GM21367 (cell line): ENCODE measurements at regions not wholly inside any gene's neighbourhood (a gene's known extent, or its start where the extent isn't known, plus 50 kb on each side); places are given as distances from the start of the nearest gene placed in this dataset.
"Not testable (repeated sequence)": the region's sequence is repeated elsewhere in the genome, so short reads cannot be mapped to it uniquely, and the experiment has no call there.

ENCODE experiments used
- ATAC-seq: cut with Tn5 transposase; IDR thresholded peaks from one replicate; pipeline ENCODE4 v1.9.1; 2021; ENCODE audit not compliant: unreplicated experiment

DNA sequence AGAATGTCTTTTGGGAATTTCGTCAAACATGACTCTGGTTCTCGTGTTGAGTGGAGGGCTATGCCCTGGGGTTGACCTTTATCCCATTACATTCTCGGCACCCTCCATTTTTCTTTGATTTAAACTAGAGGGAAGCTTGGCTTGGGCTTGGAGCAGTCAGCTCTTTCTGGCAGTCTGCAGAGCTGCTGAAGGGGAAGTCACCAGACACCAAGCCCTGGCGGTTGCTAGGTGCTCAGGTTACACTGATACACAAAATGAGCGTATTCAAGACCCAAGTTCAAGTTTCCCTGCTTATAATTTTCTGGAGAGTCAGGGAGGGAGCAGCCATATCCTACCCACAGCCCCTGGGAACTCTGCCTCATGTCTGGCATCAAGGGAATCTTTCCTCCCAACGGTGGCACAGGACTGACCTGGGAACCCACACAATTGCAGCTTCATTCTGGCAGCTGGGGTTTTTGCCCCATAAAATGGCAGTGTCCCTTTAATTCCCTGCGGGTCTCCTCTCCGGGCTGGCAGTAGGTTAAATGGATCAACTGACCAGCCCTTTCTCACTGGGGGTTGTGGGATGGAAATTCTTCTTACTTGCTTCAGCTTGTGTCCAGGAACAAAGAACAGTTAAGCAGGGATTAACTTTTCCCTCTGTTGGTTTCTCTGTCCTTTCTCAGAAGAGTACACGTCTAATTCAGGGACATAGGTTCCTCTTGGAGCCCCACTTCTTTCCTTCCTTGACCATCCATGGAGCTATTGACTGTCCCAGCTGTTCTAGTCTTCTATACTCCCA lies 110.0 kb upstream of the DLG1 start:
- ATAC-seq, result no peak

GRCh38 chr3:197407526-197407925 lies 109.1 kb upstream of the DLG1 start:
- no peak for ATAC-seq

DNA sequence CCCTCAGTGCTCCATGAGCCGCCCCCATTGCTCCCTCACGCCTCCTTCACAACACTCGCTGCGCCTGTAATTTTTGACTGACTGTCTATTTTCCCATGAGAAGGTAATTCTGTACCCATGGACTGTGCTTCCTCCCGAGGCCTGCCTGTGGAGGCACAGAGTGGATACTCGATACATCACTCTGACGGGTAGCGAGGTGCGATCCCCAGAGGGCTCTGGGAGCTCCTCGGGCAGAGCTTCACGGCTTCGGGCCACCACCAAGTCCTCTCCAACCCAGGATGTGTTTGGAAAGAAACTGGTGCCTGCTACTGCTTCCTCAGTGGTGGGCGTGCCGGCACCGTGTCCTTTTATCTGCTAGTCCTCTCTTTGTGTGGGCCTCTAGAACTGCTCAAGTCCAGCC lies 108.6 kb upstream of the DLG1 start:
- no peak for ATAC-seq

GRCh38 chr3:197406266-197406665 lies 107.9 kb upstream of the DLG1 start:
- ATAC-seq, result no peak

DNA sequence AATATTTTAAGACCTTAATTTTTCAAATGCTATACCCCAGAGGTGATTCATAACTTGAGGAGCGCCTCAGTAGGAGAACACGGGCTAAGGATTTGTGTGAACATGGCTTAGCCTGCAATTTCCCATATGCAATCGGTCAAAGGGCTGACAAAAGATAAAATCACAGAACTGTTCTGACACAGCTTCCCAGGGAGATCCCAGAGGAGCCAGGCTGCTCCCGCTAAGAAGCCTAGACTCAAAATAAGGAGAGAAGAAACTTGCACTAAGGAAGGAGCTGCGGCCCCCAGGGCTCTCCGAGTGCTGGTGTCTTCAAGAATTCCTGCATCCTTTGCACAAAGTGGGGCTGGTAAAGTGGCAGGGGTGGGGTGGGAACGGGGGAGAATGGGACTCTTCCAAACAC lies 106.3 kb upstream of the DLG1 start:
- no peak for ATAC-seq

GRCh38 chr3:197404030-197404429 lies 105.6 kb upstream of the DLG1 start:
- no peak for ATAC-seq

- ATAC-seq, result not testable (repeated sequence)
Observed at GRCh38 chr3:197402401-197402800, 104.0 kb upstream of the DLG1 start.

GRCh38 chr3:197399486-197399885 lies 101.1 kb upstream of the DLG1 start:
- ATAC-seq, result no peak

GRCh38 chr3:197398286-197398878 lies 100.0 kb upstream of the DLG1 start:
- no peak for ATAC-seq

DNA sequence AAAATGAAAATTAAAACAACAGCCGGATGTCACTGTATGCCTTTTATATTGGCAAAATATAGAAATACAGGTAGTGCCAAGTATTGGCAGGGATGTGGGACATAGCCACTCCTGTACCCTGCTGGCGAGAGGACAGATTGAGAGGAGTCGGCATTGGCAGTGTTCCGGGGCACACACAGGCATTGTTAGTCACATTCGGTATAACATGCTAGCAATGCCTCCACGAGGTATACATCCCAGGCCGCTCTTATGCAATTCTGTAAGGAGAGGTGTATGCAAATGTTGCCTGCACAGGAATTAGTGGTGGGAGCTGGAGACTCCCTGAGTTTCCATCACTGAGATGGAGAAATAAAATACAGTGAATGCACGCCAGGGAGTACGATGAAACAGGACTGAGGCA lies 99.4 kb upstream of the DLG1 start:
- no peak for ATAC-seq

DNA sequence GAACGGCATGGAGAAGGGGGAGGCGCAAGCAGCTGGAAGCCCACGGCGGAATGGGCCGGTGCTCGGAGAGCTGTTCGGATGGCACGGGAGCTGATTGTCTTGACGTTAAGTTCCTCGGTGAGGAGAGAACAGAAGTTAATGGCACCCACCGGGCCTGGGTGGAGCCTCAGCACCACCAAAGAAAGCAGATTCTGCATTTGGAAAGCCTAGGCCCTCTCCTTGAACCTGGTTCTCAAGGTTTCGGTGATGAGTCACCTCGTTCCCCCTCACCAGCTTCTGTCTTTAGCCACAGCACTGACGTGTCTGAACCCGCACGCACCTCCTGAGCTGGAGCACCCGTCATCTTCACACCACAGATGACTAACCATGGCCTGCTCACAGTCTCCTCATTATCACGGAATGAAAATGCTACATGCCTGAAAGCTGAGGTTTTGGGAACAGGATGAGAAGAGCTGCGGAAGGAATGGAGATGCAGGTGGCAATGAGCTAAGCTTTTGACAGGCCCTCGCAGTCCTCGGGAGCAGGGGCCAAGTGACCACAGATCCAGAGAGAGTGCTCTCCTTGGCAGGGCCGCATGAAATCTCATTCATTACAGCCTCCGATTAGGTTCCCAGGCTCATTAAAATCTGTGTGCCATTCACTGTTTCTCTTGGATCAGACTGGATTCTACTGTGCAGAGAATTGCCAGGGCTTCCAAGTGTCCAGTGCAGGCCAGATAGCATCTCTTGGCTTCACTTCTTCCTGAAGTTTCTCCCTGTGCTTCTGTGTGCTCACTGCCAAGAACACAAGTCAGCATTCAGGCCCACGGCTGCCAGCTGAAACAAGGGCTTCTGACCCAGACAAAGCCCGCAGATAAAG lies 96.3 kb upstream of the DLG1 start:
- no peak for ATAC-seq

DNA sequence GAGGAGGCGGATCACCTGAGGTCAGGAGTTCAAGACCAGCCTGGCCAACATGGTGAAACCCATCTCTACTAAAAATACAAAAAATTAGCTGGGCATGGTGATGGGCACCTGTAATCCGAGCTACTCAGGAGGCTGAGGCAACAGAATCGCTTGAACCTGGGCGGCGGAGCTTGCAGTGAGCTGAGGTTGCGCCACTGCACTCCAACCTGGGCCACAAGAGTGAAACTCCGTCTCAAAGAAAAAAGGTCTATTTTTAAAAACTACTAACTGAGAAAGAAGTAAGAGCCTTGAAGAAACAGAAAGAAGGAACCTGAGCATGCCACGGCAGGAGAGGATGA lies 95.7 kb upstream of the DLG1 start:
- not testable (repeated sequence) for ATAC-seq

- no peak for ATAC-seq
Observed at GRCh38 chr3:197393711-197394110, 95.3 kb upstream of the DLG1 start.

DNA sequence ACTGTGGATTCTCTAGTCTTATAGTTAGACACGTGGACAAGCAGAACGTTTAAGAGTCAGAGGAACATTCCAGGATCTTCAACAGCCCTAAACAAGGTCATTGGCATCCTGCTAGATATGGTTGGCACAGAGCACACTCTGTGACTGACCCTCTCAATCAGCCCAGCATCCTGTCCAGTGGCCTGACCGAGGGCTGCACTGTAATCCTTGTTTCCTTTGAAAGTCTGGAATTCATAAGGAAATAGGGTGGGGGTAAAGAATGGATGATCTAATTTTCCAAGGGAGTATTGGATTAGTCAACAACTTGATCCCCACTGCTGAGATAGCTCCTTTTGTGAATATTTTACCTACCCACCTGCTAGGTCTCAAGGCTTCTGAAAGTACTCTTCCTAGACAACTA lies 94.5 kb upstream of the DLG1 start:
- ATAC-seq, result no peak

GRCh38 chr3:197381371-197381770 lies 83.0 kb upstream of the DLG1 start:
- no peak for ATAC-seq

DNA sequence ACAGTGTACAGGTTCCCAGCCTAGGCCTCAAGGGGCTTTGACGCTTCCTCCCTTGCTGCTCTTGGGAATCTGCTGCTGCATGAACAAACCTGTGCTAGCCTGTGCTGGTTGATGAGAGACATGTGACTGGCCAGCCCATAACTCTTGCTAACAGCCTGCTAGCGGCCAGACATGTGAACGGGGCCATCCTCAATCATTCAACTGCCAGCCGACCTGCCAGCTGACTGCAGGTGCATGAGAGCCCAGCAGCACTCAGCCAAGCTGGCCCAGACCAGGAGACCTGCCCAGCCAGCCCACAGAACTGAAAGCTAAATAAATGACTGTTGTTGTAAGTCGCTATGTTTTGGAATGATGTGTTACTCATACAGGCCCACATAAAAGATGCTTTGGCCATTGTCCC lies 82.4 kb upstream of the DLG1 start:
- no peak for ATAC-seq

DNA sequence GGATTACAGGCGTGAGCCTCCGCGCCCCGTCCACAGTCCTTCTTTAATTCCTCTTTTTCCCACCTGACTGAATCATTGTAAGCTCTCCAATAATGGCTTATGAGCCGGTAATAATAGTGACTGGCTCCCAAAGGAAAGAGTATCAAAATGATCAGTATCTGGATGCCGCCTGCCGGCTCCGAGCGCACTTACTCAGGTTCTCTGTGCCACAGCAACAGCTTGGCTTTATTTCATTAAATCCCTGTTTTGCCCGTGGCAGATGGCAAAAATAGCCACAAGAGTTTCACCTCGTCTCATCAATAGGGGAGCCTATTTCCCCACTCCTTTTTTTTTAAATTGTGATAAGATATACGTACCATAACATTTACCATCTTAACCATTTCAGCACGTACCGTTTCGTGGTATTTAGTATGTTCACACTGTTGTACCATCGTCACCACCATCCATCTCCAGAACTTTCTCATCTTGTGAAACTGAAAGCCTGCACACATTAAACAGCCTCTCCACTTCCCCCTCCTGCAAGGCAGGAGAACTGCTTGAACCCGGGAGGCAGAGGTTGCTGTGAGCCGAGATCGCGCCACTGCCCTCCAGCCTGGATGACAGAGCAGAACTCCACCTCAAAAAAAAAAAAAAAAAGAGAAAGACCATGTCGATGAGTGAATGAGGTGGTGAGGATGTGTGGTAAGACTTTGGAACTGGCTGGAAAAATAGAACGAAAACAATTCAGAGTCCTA lies 80.7 kb upstream of the DLG1 start:
- no peak for ATAC-seq

DNA sequence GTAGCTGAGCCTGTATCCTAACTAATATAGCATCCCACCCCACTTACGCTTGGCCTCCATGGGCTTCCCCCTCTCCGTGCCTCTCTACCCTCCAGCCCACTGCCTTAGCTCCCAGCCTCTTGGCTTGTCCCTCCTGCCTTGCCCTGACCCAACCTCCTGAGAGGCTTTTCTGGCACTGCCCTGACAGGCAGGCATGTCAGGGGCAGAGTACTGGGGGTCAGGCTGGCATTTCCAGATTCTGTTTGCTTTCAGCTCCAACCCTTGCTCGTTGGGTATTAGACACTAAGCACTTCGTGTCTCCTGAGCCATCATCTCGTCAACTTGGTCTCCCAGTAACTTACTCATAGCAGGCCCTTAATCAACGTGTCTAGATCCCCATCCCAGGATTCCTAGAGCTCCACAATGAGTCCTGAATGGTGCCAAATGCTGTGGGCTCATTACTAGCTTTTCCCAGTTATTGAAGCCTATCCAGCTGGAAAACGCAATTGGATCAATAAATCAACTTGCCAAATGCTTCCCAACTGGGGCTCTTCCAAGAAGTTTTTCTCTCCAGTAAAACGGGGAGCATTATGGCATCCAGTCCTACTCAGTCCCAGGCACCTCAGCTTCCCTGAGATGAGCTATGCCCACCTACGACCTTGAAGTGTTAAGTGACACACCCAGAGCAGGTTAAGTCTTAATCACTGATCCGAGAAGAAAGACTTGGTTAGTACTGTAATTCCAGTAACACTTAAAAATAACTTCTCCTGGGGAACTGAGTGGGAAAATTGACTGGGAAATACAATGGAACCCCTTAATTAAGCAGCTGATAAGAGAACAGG lies 78.5 kb upstream of the DLG1 start:
- no peak for ATAC-seq

GRCh38 chr3:197376020-197376419 lies 77.6 kb upstream of the DLG1 start:
- no peak for ATAC-seq

DNA sequence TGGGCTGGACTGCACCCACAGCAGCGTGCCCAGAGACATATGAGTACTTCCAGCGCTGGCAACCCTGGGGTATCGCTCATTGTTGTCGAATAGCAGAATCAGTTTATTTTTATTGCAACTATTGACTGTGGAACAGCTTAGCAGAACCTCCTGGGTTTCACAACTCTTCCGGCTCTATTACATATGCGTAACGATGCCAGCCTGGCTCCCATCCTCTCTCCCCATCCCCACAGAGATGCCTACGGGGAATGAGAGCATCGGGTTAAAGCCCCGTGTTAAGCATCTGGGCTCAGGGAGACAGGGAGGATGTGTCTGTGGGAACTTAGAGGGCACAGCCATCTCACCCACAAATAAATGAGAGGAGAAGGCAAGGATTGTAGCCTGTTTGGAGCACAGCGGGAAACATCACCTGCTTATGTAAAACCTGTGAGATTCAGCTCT lies 76.6 kb upstream of the DLG1 start:
- no peak for ATAC-seq
